Mammary epithelial cell (primary cell): ENCODE measurements at regions not wholly inside any gene's neighbourhood (a gene's known extent, or its start where the extent isn't known, plus 50 kb on each side); places are given as distances from the start of the nearest gene placed in this dataset.

ENCODE experiments used
- EZH2 ChIP-seq: IDR thresholded peaks from 2 replicates; pipeline ENCODE4 v1.6.1; 2012; ENCODE audit warnings: low read length, inconsistent platforms, borderline replicate concordance
- TF ChIP-seq, protein P1 (sequence below), 2 donors: IDR thresholded peaks in 1 of 2; conservative IDR thresholded peaks in 1 of 2; 2 replicates each; pipeline ENCODE4 v1.5.1; 2011 to 2012; ENCODE audit warnings: inconsistent platforms in 2 of 2, low read length in 2 of 2, mild to moderate bottlenecking in 2 of 2, control low read depth in 1 of 2, low read depth in 1 of 2; ENCODE audit not compliant: insufficient read depth in 1 of 2; ENCODE audit errors: extremely low read depth in 1 of 2

DNA sequence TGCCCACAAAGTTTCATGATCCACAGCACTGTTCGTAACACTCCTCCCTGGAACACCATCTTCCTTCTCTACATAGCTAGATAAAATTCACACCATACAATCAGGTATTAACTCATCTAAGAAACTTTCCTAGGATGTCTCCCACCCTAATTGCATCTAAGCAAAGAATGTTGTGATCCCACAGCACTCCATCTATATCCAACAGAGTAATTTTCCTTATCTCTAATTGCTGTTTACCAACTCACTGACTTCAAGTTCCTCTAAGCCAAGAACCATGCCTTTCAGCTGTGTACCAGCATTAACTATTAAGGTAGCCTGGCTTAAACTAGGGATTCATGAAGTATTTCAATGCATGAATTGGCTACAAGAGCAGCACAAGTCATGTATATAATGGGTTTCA is 114.2 kb downstream of the SIPA1L2 start:
- TF ChIP-seq, protein P1, sequence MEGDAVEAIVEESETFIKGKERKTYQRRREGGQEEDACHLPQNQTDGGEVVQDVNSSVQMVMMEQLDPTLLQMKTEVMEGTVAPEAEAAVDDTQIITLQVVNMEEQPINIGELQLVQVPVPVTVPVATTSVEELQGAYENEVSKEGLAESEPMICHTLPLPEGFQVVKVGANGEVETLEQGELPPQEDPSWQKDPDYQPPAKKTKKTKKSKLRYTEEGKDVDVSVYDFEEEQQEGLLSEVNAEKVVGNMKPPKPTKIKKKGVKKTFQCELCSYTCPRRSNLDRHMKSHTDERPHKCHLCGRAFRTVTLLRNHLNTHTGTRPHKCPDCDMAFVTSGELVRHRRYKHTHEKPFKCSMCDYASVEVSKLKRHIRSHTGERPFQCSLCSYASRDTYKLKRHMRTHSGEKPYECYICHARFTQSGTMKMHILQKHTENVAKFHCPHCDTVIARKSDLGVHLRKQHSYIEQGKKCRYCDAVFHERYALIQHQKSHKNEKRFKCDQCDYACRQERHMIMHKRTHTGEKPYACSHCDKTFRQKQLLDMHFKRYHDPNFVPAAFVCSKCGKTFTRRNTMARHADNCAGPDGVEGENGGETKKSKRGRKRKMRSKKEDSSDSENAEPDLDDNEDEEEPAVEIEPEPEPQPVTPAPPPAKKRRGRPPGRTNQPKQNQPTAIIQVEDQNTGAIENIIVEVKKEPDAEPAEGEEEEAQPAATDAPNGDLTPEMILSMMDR (conservative IDR thresholded peaks at IDR 0.05 in 1 of 2, IDR thresholded peaks at IDR 0.05 in 1 of 2; ENCODE audit: extremely low read depth in 1 of 2, insufficient read depth in 1 of 2, low read depth in 1 of 2, low read length in 2 of 2) = no peak
- no peak for TF ChIP-seq EZH2
